C4-2B (cell line): ENCODE measurements at regions not wholly inside any gene's neighbourhood (a gene's known extent, or its start where the extent isn't known, plus 50 kb on each side); places are given as distances from the start of the nearest gene placed in this dataset.

Experiments used
- ZFX ChIP-seq: fragments of 450-650 bp; IDR thresholded peaks from 2 replicates; pipeline ENCODE4 v1.6.1; 2017
- TF ChIP-seq, protein P1 (sequence below): fragments of 450-650 bp; conservative IDR thresholded peaks from 2 replicates; pipeline ENCODE4 v1.5.1; 2017; ENCODE audit warnings: mild to moderate bottlenecking

GRCh38 chr18:78017869-78018268 is 768.2 kb downstream of the GALR1 start:
- TF ChIP-seq, protein P1, sequence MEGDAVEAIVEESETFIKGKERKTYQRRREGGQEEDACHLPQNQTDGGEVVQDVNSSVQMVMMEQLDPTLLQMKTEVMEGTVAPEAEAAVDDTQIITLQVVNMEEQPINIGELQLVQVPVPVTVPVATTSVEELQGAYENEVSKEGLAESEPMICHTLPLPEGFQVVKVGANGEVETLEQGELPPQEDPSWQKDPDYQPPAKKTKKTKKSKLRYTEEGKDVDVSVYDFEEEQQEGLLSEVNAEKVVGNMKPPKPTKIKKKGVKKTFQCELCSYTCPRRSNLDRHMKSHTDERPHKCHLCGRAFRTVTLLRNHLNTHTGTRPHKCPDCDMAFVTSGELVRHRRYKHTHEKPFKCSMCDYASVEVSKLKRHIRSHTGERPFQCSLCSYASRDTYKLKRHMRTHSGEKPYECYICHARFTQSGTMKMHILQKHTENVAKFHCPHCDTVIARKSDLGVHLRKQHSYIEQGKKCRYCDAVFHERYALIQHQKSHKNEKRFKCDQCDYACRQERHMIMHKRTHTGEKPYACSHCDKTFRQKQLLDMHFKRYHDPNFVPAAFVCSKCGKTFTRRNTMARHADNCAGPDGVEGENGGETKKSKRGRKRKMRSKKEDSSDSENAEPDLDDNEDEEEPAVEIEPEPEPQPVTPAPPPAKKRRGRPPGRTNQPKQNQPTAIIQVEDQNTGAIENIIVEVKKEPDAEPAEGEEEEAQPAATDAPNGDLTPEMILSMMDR: no peak
- TF ChIP-seq ZFX: no peak
